T-helper 17 cell (primary cell): ENCODE measurements at regions not wholly inside any gene's neighbourhood (a gene's known extent, or its start where the extent isn't known, plus 50 kb on each side); places are given as distances from the start of the nearest gene placed in this dataset.

Experiments used
- ATAC-seq: fragments of 150-1000 bp; cut with Tn5 transposase; 2 replicates; pipeline ENCODE4 v1.10.0; 2021; ENCODE audit warnings: mild to moderate bottlenecking, moderate library complexity
- DNase-seq, 3 donors: peaks; one replicate each; pipeline versions ENCODE4 v3.0.0 to v3.0.0-alpha.2; 2020 to 2021
- H3K9me3 ChIP-seq: one replicate; pipeline ENCODE4 v1.7.0; 2013; ENCODE audit warnings: low read length, mild to moderate bottlenecking; ENCODE audit not compliant: control insufficient read depth, poor library complexity, severe bottlenecking
- H3K27ac Mint-ChIP-seq: one replicate; pipeline ENCODE4 v1.8.0; 2022; ENCODE audit warnings: mild to moderate bottlenecking, moderate library complexity, mixed read lengths
- H3K27me3 Mint-ChIP-seq: one replicate; pipeline ENCODE4 v1.8.0; 2022; ENCODE audit warnings: mixed read lengths
- H3K36me3 Mint-ChIP-seq: one replicate; pipeline ENCODE4 v1.8.0; 2022; ENCODE audit warnings: low read depth, mixed read lengths
- H3K4me1 Mint-ChIP-seq: one replicate; pipeline ENCODE4 v1.8.0; 2022; ENCODE audit warnings: mild to moderate bottlenecking, mixed read lengths
- H3K4me3 Mint-ChIP-seq: one replicate; pipeline ENCODE4 v1.8.0; 2022; ENCODE audit warnings: mild to moderate bottlenecking, moderate library complexity, mixed read lengths

- H3K27me3 Mint-ChIP-seq: no peaks in the 10 kb centered on the region
- no peak for DNase-seq
- no peak overlapping the region for H3K27ac Mint-ChIP-seq
- H3K36me3 Mint-ChIP-seq: no peaks in the 10 kb centered on the region
- H3K4me1 Mint-ChIP-seq: peaks cover 2% of the 10 kb centered on the region
- no peaks in the 10 kb centered on the region for H3K9me3 ChIP-seq
- no peak for ATAC-seq
- H3K4me3 Mint-ChIP-seq: no peak overlapping the region
Observed at GRCh38 chr3:189496375-189497138, 134.6 kb upstream of the TP63 start.

- H3K27me3 Mint-ChIP-seq: no peaks in the 10 kb centered on the region
- H3K9me3 ChIP-seq: no peaks in the 10 kb centered on the region
- no peak for DNase-seq
- peaks cover 11% of the 10 kb centered on the region for H3K4me1 Mint-ChIP-seq
- H3K36me3 Mint-ChIP-seq: no peaks in the 10 kb centered on the region
- no peak overlapping the region for H3K27ac Mint-ChIP-seq
- no peak overlapping the region for H3K4me3 Mint-ChIP-seq
- no peak for ATAC-seq
Observed at GRCh38 chr3:189498995-189499704, 132.0 kb upstream of the TP63 start.

DNA sequence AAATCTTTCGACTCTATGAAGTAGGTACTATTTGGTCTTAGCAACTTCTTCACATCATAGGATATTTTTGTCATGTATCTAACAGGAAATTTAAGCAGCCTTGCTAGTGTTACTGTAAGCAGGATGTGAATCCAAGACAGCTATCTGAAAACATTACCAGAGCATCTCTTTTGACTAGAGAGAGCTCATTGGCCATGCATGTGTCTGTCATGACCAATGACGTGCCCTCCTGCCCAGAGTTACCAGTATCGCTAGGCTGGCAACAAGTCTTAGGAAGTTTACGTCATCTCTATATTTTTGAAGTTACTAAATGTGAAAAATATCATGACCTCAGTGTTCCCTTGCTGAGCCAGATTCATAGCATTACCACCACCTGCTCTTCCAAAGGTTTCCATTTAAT is 130.9 kb upstream of the TP63 start:
- no peak for ATAC-seq
- no peak overlapping the region for H3K27ac Mint-ChIP-seq
- H3K9me3 ChIP-seq: no peaks in the 10 kb centered on the region
- no peaks in the 10 kb centered on the region for H3K36me3 Mint-ChIP-seq
- H3K4me3 Mint-ChIP-seq: no peak overlapping the region
- H3K4me1 Mint-ChIP-seq: peaks cover 11% of the 10 kb centered on the region
- no peak for DNase-seq
- H3K27me3 Mint-ChIP-seq: no peaks in the 10 kb centered on the region

- Mint-ChIP-seq H3K27me3 (no peaks in the 10 kb centered on the region), H3K36me3 (no peaks in the 10 kb centered on the region), H3K27ac (no peak overlapping the region), H3K4me1 (peaks cover 11% of the 10 kb centered on the region), H3K4me3 (no peak overlapping the region)
- ATAC-seq: no peak
- DNase-seq: no peak
- H3K9me3 ChIP-seq: no peaks in the 10 kb centered on the region
Observed at GRCh38 chr3:189500798-189501495, 130.2 kb upstream of the TP63 start.

- Mint-ChIP-seq H3K27ac (no peak overlapping the region), H3K27me3 (peaks cover 6% of the 10 kb centered on the region), H3K36me3 (no peaks in the 10 kb centered on the region), H3K4me3 (no peak overlapping the region), H3K4me1 (peaks cover 11% of the 10 kb centered on the region)
- no peaks in the 10 kb centered on the region for H3K9me3 ChIP-seq
- no peak for ATAC-seq
- no peak for DNase-seq
Observed at GRCh38 chr3:189502256-189502655, 128.9 kb upstream of the TP63 start.

- H3K9me3 ChIP-seq: no peaks in the 10 kb centered on the region
- H3K4me1 Mint-ChIP-seq: peaks cover 11% of the 10 kb centered on the region
- peak overlapping the region; percentile 29 for H3K27ac Mint-ChIP-seq
- peaks cover 6% of the 10 kb centered on the region for H3K27me3 Mint-ChIP-seq
- peak overlapping the region; percentile 52 for H3K4me3 Mint-ChIP-seq
- DNase-seq (no peak), ATAC-seq (peak; percentile 55)
- H3K36me3 Mint-ChIP-seq: no peaks in the 10 kb centered on the region
Observed at GRCh38 chr3:189502676-189503257, 128.4 kb upstream of the TP63 start.

DNA sequence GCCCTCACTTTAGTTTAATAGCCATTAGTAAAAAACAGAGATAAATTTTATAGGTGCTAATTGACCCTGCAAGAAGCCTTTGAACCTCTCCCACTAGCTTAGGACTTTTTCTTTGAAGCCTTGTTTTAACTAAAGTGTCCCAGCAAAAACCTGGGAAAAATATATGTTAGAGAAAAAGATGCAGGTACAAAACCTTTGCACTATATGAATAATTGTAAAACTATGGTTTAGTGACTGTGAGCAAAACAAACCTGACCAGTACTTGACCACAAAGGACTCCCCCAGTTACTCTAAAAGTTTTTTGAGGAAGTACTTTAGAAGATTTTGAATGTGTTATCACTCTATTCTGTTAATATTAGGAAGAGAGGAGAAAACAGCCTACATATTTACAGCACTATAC is 123.3 kb upstream of the TP63 start:
- Mint-ChIP-seq H3K27me3 (peaks cover 15% of the 10 kb centered on the region), H3K4me1 (peaks cover 2% of the 10 kb centered on the region), H3K4me3 (no peak overlapping the region), H3K27ac (no peak overlapping the region), H3K36me3 (no peaks in the 10 kb centered on the region)
- no peaks in the 10 kb centered on the region for H3K9me3 ChIP-seq
- DNase-seq (no peak), ATAC-seq (no peak)

- Mint-ChIP-seq H3K27me3 (peaks cover 15% of the 10 kb centered on the region), H3K4me3 (no peak overlapping the region), H3K4me1 (no peaks in the 10 kb centered on the region), H3K36me3 (no peaks in the 10 kb centered on the region), H3K27ac (no peak overlapping the region)
- no peak for DNase-seq
- no peaks in the 10 kb centered on the region for H3K9me3 ChIP-seq
- ATAC-seq: no peak
Observed at GRCh38 chr3:189508784-189509501, 122.2 kb upstream of the TP63 start.

- H3K9me3 ChIP-seq: no peaks in the 10 kb centered on the region
- no peaks in the 10 kb centered on the region for H3K4me1 Mint-ChIP-seq
- DNase-seq (no peak), ATAC-seq (no peak)
- H3K27ac Mint-ChIP-seq: no peak overlapping the region
- H3K27me3 Mint-ChIP-seq: peaks cover 11% of the 10 kb centered on the region
- H3K4me3 Mint-ChIP-seq: no peak overlapping the region
- peaks cover 2% of the 10 kb centered on the region for H3K36me3 Mint-ChIP-seq
Observed at GRCh38 chr3:189512039-189512438, 119.2 kb upstream of the TP63 start.

DNA sequence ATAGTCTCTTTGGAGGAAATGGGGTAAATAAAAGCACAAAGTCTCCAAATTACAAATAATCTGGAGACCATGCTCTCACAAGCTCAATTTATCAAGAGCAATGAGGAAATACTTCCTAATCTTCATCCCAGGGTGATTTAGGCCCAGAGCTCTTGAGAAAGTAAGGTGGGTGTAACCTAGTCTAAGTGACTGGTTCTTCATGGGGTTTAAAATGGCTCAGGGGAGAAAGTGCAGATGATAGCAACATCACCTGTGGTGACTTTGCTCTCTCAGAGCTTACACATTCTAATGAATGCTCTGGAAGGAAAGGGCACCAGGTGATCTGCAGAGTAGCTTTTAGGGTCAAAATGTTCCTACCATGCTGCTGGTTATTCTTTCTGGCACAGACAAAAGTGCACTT is 118.4 kb upstream of the TP63 start:
- H3K4me1 Mint-ChIP-seq: no peaks in the 10 kb centered on the region
- H3K27ac Mint-ChIP-seq: no peak overlapping the region
- DNase-seq (no peak), ATAC-seq (no peak)
- H3K4me3 Mint-ChIP-seq: no peak overlapping the region
- H3K27me3 Mint-ChIP-seq: peaks cover 9% of the 10 kb centered on the region
- H3K36me3 Mint-ChIP-seq: peaks cover 2% of the 10 kb centered on the region
- no peaks in the 10 kb centered on the region for H3K9me3 ChIP-seq

DNA sequence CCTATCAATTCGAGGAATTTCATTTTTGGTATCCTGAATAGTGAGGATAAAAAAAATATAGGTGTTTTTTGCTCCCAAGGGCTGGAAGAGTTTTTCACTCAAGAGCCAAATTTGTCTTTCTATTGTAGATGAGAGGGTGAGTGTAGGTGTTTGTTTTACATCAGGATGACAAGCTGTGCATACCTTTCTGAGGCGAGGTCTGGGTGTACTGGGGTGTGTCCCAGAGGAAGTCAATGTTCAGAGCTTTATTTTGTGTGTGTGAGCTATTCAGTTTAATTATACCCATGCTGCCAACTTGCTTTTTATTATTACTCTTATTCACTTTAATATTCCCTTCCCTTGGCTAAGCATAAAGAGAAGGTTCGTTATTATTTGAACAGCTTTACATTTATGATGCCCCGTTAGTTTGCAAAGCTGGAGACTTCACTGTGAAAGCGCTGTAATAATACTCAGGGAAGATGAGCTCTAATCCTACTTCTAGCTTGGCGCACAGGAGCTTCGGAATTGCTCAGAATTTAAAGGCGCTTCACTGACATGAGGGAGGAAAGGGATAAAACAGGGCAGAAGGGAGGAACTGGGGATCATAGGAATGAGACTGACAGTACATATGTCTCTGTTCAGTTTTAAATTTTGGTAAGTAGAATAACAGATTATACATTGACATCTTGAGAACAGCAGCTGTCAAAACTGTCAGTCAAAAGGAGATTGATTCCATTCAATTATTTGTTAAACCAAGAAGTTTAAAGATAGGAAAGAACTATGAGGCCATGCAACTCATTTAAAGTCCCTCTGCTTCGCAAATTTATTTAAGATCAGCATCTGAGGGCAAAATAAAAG is 117.7 kb upstream of the TP63 start:
- no peaks in the 10 kb centered on the region for H3K9me3 ChIP-seq
- Mint-ChIP-seq H3K4me3 (no peak overlapping the region), H3K27ac (no peak overlapping the region), H3K4me1 (no peaks in the 10 kb centered on the region), H3K36me3 (peaks cover 2% of the 10 kb centered on the region), H3K27me3 (peaks cover 2% of the 10 kb centered on the region)
- ATAC-seq: no peak
- DNase-seq: no peak

GRCh38 chr3:189516039-189516438 is 115.2 kb upstream of the TP63 start:
- DNase-seq (no peak), ATAC-seq (no peak)
- no peaks in the 10 kb centered on the region for H3K9me3 ChIP-seq
- peaks cover 2% of the 10 kb centered on the region for H3K36me3 Mint-ChIP-seq
- H3K4me3 Mint-ChIP-seq: no peak overlapping the region
- no peaks in the 10 kb centered on the region for H3K27me3 Mint-ChIP-seq
- no peak overlapping the region for H3K27ac Mint-ChIP-seq
- no peaks in the 10 kb centered on the region for H3K4me1 Mint-ChIP-seq
